IMR-90 (cell line): ENCODE measurements at regions not wholly inside any gene's neighbourhood (a gene's known extent, or its start where the extent isn't known, plus 50 kb on each side); places are given as distances from the start of the nearest gene placed in this dataset.

ENCODE experiments used
- BHLHE40 ChIP-seq: fragments of 150-350 bp; IDR thresholded peaks from 2 replicates; pipeline ENCODE4 v1.6.1; 2016; ENCODE audit warnings: mild to moderate bottlenecking, low read depth, low read length
- CHD1 ChIP-seq: IDR thresholded peaks from 2 replicates; pipeline ENCODE4 v1.6.1; 2012; ENCODE audit warnings: low read depth, low read length, improper control_type of control experiment
- FOS ChIP-seq: fragments of 150-350 bp; IDR thresholded peaks from 2 replicates; pipeline ENCODE4 v1.6.1; 2016; ENCODE audit warnings: low read depth, low read length
- MAFK ChIP-seq: IDR thresholded peaks from 2 replicates; pipeline ENCODE4 v1.6.1; 2012; ENCODE audit warnings: low read depth, low read length, improper control_type of control experiment
- MAZ ChIP-seq: IDR thresholded peaks from 2 replicates; pipeline ENCODE4 v1.6.1; 2012; ENCODE audit warnings: low read depth, mild to moderate bottlenecking, low read length, improper control_type of control experiment, moderate library complexity, borderline replicate concordance
- MXI1 ChIP-seq: IDR thresholded peaks from 2 replicates; pipeline ENCODE4 v1.6.1; 2012; ENCODE audit warnings: low read depth, mild to moderate bottlenecking, low read length, moderate library complexity, borderline replicate concordance
- POLR2A ChIP-seq: IDR thresholded peaks from 2 replicates; pipeline ENCODE4 v1.6.1; 2012; ENCODE audit warnings: mild to moderate bottlenecking, low read depth, low read length
- RAD21 ChIP-seq: IDR thresholded peaks from 2 replicates; pipeline ENCODE4 v1.6.1; 2012; ENCODE audit warnings: low read length, improper control_type of control experiment
- RCOR1 ChIP-seq: IDR thresholded peaks from 2 replicates; pipeline ENCODE4 v1.6.1; 2012; ENCODE audit warnings: mild to moderate bottlenecking, low read length, improper control_type of control experiment; ENCODE audit not compliant: insufficient replicate concordance
- SMC3 ChIP-seq: fragments of 150-350 bp; IDR thresholded peaks from 2 replicates; pipeline ENCODE4 v1.6.1; 2016; ENCODE audit warnings: low read depth, mild to moderate bottlenecking, antibody characterized with exemption, low read length, moderate library complexity
- TF ChIP-seq, protein P1 (sequence below): conservative IDR thresholded peaks from 2 replicates; pipeline ENCODE4 v1.5.1; 2012; ENCODE audit warnings: mild to moderate bottlenecking, low read depth, low read length, improper control_type of control experiment
- TF ChIP-seq, protein P2 (sequence below): fragments of 150-350 bp; IDR thresholded peaks from 2 replicates; pipeline ENCODE4 v1.6.1; 2016; ENCODE audit warnings: low read depth, mild to moderate bottlenecking, low read length, moderate library complexity, borderline replicate concordance

DNA sequence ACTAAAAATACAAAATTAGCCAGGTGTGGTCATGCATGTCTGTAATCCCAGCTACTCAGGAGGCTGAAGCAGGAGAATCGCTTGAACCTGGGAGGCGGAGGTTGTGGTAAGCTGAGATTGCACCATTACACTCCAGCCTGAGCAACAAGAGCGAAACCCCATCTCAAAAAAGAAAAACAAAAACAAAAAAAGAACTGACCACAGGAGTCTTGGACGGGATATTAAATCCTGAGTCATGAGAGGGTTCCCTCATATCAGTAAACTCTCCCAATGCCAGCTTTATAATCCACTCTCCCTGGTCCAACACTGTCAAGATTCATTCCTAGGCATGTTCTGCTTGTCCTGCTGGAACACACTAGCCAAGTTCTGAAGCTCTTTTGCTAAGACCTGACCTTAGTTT is 61.5 kb upstream of the EP300 start:
- TF ChIP-seq, protein P1, sequence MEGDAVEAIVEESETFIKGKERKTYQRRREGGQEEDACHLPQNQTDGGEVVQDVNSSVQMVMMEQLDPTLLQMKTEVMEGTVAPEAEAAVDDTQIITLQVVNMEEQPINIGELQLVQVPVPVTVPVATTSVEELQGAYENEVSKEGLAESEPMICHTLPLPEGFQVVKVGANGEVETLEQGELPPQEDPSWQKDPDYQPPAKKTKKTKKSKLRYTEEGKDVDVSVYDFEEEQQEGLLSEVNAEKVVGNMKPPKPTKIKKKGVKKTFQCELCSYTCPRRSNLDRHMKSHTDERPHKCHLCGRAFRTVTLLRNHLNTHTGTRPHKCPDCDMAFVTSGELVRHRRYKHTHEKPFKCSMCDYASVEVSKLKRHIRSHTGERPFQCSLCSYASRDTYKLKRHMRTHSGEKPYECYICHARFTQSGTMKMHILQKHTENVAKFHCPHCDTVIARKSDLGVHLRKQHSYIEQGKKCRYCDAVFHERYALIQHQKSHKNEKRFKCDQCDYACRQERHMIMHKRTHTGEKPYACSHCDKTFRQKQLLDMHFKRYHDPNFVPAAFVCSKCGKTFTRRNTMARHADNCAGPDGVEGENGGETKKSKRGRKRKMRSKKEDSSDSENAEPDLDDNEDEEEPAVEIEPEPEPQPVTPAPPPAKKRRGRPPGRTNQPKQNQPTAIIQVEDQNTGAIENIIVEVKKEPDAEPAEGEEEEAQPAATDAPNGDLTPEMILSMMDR: no peak
- TF ChIP-seq SMC3 (no peak), POLR2A (no peak), BHLHE40 (no peak), MAZ (no peak), MAFK (no peak), RCOR1 (no peak), FOS (no peak), RAD21 (no peak), CHD1 (no peak), MXI1 (no peak)
- TF ChIP-seq, protein P2, sequence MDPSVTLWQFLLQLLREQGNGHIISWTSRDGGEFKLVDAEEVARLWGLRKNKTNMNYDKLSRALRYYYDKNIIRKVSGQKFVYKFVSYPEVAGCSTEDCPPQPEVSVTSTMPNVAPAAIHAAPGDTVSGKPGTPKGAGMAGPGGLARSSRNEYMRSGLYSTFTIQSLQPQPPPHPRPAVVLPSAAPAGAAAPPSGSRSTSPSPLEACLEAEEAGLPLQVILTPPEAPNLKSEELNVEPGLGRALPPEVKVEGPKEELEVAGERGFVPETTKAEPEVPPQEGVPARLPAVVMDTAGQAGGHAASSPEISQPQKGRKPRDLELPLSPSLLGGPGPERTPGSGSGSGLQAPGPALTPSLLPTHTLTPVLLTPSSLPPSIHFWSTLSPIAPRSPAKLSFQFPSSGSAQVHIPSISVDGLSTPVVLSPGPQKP: no peak
